ENCODE measurements at regions not wholly inside any gene's neighbourhood (a gene's known extent, or its start where the extent isn't known, plus 50 kb on each side); places are given as distances from the start of the nearest gene placed in this dataset.

- no peak for DNase-seq
Measured at GRCh38 chr13:74646091-74646490, 511.9 kb upstream of the KLF12 start.

GRCh38 chr13:74645586-74645985 is 511.4 kb upstream of the KLF12 start:
- no peak for DNase-seq

- DNase-seq = no peak
Measured at GRCh38 chr13:74644229-74644628, 510.0 kb upstream of the KLF12 start.

- peak in 1 of 5 experiments; percentile 11 for DNase-seq
Measured at GRCh38 chr13:74641586-74641985, 507.4 kb upstream of the KLF12 start.

GRCh38 chr13:74633734-74634133 is 499.5 kb upstream of the KLF12 start:
- no peak for DNase-seq

GRCh38 chr13:74629985-74630384 is 495.8 kb upstream of the KLF12 start:
- DNase-seq = no peak

GRCh38 chr13:74625541-74625940 is 491.3 kb upstream of the KLF12 start:
- DNase-seq = no peak

GRCh38 chr13:74623761-74624160 is 489.6 kb upstream of the KLF12 start:
- DNase-seq = no peak

GRCh38 chr13:74622284-74622683 is 488.1 kb upstream of the KLF12 start:
- no peak for DNase-seq

- DNase-seq = no peak
Measured at GRCh38 chr13:74620711-74621110, 486.5 kb upstream of the KLF12 start.

- DNase-seq = no peak
Measured at GRCh38 chr13:74620308-74620707, 486.1 kb upstream of the KLF12 start.

GRCh38 chr13:74597526-74597925 is 463.3 kb upstream of the KLF12 start:
- DNase-seq = no peak

- no peak for DNase-seq
Measured at GRCh38 chr13:74596691-74597090, 462.5 kb upstream of the KLF12 start.

- no peak for DNase-seq
Measured at GRCh38 chr13:74593688-74594087, 459.5 kb upstream of the KLF12 start.

GRCh38 chr13:74586847-74587246 is 452.6 kb upstream of the KLF12 start:
- no peak for DNase-seq

- DNase-seq = no peak
Measured at GRCh38 chr13:74576420-74576819, 442.2 kb upstream of the KLF12 start.

GRCh38 chr13:74575729-74576125 is 441.5 kb upstream of the KLF12 start:
- DNase-seq = peak in 4 of 5 experiments; percentile 5 to 60 (median 10)

GRCh38 chr13:74574964-74575728 is 440.9 kb upstream of the KLF12 start:
- no peak for DNase-seq

- peak in 1 of 5 experiments; percentile 4 for DNase-seq
Measured at GRCh38 chr13:74573654-74574053, 439.4 kb upstream of the KLF12 start.

- DNase-seq = no peak
Measured at GRCh38 chr13:74571811-74572210, 437.6 kb upstream of the KLF12 start.

GRCh38 chr13:74570834-74571233 is 436.6 kb upstream of the KLF12 start:
- DNase-seq = no peak

GRCh38 chr13:74570046-74570445 is 435.8 kb upstream of the KLF12 start:
- DNase-seq = no peak

- no peak for DNase-seq
Measured at GRCh38 chr13:74569251-74569650, 435.0 kb upstream of the KLF12 start.

GRCh38 chr13:74567485-74567884 is 433.3 kb upstream of the KLF12 start:
- DNase-seq = no peak

- no peak for DNase-seq
Measured at GRCh38 chr13:74562381-74562780, 428.2 kb upstream of the KLF12 start.
